HG03521 (cell line): ENCODE measurements at regions not wholly inside any gene's neighbourhood (a gene's known extent, or its start where the extent isn't known, plus 50 kb on each side); places are given as distances from the start of the nearest gene placed in this dataset.

Experiments used
- ATAC-seq: cut with Tn5 transposase; IDR thresholded peaks from one replicate; pipeline ENCODE4 v1.9.1; 2021; ENCODE audit warnings: mild to moderate bottlenecking, moderate library complexity; ENCODE audit not compliant: unreplicated experiment

- no peak for ATAC-seq
Observed at GRCh38 chr5:68161156-68161555, 54.4 kb upstream of the PIK3R1 start.

DNA sequence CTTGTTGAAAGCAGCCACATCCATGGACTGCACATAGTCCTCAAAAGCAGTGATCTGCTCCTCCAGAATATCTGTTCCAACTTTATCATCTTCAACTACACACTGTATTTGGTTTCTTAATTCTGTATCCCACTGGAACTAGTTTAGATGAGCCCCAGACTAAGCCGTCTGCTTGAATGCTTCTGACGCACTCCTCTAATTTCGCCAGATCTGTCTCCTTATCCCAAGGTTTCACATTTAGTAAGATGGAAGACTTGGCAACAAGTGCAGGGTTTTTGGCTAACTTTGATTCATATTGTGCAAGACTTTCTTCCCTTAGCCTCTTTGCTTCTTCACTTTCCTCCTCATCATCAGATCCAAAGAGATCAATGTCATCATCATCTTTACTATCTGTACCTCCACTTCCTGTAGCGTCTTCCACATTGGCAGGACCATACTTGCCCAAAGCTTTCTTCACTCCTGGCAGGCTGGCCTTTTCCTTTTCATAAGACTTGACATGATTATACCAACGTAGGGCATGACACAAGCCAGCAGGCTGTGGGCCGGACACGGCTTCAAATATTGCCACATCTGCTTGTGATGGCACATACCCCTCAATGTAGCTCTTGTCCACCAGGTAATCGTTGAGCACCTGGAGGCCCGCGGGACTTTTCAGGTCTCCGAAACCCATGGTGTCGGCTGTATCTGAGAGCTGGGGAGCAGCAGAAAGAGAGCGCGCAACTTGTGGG is 56.2 kb upstream of the PIK3R1 start:
- ATAC-seq, result no peak

- ATAC-seq, result no peak
Observed at GRCh38 chr5:68155940-68156339, 59.6 kb upstream of the PIK3R1 start.

DNA sequence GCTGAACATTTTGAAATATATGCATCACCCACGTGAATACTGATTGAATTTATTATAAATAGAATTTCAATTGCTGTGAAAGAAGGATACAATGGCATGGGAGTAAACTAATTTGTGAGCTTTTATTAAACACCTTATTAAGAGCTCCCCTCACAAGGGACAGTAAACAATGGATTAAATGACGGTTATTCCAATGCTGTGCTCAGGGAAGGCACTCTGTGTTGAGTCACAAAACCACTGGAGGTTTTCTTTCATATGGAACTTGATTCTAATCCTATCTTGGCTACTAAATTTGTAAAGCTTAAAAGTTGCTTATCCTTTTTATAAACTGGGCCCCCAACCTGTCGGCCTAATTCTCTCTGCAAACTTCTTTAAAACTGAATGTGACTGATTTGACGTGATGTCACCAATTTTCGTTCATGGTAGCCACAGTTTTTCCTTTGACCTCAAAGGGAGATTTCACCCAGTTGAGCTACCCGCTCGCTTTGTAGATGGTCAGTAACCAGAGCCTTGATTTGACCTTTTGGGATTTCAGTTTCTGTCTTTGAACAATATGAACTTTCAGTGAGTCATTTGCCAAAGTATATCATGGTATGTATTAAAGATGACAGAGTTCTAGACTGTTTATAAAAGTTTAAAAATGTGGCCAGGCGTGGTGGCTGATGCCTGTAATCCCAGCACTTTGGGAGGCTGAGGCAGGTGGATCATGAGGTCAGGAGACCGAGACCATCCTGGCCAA is 61.3 kb upstream of the PIK3R1 start:
- no peak for ATAC-seq

DNA sequence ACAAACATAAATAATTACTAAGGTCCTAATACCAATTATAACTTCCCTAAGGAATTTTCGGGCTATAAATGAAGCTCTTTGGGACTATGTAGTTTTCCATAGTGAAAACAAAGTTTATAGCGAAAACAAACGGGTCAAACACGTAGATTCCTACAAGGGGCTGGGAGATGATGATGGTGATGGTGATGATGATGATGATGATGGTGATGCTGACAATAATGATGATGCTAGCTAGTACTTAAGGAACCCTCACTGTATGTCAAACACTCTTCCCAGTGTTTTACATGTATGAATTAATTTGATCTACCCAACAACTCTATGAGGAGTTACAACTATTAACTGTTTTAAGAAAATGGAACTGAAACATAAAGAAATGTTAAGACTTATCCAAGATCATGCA is 63.7 kb upstream of the PIK3R1 start:
- no peak for ATAC-seq

DNA sequence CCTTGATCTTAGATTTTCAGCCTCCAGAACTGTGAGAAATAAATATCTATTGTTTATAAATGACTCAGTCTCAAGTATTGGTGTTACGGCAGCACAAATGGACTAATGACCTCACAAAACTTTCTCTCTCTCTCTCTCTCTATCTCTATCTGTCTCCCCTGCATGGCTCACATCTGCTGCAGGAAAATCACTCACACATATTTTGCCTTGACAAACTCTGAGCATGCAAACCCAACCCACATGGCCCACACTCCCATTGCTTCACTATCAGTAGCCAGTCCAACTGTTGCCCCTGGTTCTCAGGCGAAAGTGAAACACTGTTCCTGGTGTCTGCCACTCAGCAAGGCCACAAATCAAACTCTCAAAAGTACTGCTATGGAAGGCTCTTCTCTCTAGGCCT is 66.4 kb upstream of the PIK3R1 start:
- ATAC-seq, result no peak

DNA sequence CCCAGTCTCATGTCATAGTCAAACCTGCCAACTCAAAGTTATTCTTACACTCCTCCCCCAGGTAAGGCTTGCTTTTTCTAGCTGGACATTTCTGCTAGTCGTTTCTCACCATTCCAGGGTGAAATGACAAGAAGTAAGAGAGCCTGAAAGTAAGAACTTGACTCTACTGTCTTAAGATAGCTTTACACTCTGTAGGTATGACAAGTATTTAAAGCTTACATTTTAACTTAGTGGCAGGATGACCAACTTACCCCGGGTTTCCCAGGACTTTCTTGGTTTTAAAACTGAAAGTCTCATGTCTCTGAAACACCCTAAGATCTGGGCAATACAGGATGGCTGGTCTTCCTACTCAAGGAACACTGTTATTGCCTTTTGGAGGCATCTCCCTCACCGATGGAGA is 67.5 kb upstream of the PIK3R1 start:
- ATAC-seq, result no peak

DNA sequence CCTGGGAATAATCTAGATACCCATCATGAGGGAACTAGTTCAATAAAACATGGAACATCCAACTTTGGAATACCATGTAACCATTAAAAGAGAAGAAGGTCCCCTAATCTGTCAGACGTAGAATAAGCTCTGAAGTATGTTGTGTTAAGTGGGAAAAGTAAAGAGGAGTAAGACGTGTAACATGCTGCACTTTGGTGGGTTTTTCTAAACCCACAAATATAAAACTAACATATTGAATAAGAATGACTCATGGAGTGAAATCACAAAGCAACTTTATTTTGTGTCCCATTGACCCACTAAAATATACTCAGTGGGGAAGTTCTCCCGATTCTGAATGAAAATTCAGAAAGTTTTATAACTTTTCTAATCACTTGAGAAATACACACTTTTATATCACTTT is 67.9 kb upstream of the PIK3R1 start:
- ATAC-seq, result no peak

GRCh38 chr5:68141494-68141893 is 74.1 kb upstream of the PIK3R1 start:
- ATAC-seq, result peak; percentile 46

DNA sequence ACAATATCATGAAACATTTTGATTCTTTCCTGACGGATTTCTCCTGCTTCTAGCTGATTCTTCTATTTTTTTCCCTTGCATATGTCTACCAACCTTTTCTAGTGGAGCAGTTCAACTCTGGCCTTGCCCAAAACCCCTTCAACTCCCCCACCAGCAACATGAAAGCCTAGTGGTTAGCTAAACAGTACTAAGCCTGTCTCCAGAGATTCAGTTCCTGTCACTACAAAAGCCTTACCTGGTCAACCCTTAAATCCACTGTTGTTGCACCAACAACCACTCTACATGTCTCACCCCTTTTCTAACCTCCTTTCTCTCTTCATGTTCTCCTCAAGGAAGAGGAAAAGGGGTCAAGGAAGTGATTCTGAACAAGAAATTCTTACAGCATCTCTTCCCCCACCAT is 74.8 kb upstream of the PIK3R1 start:
- peak; percentile 47 for ATAC-seq

DNA sequence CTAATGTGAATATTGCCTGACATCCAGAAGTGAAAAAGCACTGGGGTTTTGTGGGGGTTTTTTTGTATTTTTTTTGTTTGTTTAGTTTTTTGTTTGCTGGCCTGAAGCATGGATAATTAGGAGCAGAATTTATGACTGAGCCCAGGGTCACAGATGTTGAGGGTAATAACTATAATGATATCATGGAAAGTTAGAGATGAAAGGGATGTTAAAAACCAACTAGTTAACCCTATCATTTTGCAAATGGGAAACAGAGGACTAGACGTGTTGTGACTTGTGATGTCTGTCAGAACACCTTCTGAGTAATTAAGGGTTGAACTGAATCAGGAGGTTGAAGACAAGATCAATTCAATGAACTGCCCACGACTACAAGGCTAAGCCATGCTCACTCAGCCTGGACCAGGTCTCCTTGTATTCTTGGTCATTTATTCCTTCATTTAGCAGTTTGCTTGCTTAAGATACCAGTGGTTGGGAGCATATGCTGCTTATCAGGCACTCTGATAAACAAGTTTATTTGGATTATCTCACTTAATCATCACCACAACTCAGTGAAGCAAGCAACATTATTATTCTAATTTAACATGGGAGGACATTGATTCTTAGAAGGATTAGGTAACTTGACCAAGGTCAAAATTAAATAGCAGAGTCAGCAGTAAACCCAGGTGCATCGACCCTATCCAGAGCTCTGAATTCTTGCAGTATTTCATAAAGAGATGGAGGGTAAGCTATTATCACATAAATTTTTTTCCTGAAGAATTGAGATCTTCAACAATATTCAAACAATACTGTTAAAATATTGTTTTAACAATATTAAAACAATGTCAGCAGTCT is 75.7 kb upstream of the PIK3R1 start:
- ATAC-seq, result no peak

DNA sequence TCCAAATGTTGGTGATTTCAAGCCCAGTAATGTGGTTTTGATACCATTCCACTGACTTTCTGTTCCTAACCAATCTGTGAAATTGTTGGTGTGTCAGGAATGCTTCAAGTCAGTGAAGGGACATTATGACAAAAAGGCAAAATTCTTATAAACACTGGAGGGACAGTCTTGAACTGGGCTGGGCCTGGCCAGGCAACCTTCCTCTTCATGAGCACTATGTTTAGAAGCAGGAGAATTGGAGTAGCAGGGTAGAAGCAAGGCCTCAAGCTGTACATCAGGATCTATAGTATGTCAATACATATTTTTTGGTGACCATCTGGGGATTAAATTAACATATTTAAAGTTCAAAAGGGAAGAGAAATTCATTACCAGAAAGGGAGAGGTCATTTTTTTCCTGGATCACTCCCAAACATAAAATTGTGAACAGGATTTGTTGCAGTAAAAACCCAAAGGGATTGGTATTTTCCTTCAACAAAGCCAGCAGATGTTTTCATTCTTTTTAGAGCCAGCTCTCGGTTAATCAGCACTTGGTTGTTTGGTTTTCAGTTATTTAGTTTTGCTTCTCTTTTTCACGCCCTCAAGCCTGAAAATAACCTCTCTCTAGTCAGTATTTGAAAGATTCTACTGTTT is 77.9 kb upstream of the PIK3R1 start:
- ATAC-seq, result no peak

- no peak for ATAC-seq
Observed at GRCh38 chr5:68134669-68135313, 80.8 kb upstream of the PIK3R1 start.

- ATAC-seq, result no peak
Observed at GRCh38 chr5:68134033-68134668, 81.4 kb upstream of the PIK3R1 start.

DNA sequence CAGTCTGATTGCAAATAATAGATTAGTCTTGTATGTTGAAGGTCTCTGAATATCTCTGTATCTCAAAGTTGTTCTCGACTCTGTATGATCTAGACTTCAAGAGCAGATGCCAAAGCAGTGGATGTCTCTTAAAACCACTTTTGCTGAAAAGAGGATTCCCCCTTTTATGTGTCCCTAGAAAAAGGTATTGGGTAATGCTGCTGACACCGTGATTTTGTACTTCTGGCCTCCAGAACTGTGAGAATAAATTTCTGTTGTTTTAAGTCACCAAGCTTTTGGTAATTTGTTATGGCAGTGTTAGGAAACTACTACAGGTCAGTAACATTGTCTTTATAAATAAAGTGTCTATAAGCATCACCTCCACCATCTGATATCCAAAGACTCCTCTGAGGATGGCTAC is 85.3 kb upstream of the PIK3R1 start:
- no peak for ATAC-seq

DNA sequence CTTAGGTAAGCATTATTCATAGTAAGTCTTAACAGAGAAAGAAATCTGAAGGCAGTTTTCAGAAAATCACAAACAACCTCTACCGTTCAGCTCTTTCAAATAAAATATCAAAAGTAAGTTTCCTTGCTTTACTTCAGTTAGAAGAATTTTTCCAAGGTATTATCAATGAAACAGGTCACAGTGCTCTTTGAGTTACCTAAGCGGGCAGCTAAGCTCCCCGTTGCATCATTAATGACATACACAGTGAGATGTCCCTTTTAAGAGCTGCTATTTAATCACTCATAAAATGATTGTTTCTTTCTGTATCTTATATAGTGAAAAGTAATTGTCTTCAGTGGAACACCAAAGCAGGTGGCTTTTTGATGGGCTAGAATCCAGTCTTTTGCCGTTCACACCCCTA is 86.2 kb upstream of the PIK3R1 start:
- ATAC-seq, result no peak

DNA sequence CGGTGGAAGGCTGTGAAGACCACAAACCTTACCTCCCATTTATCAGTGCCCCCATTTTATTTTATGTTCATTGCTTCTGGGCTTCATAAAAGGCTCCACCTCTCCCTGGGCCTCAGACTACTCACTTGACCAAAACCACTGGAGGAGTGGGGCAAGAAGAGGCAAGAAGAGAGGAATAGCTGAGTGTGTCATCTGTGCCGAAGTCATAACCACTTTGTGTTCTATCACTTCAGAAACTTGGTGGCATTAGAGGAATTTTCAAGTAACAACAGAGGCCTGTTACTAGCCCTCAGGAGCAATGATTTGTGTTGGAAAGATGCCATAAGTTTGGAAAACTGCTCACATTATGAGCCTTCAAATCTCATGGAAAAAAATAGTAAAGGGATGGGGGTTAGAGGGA is 88.7 kb upstream of the PIK3R1 start:
- ATAC-seq, result no peak

- ATAC-seq, result no peak
Observed at GRCh38 chr5:68122439-68123328, 92.9 kb upstream of the PIK3R1 start.

DNA sequence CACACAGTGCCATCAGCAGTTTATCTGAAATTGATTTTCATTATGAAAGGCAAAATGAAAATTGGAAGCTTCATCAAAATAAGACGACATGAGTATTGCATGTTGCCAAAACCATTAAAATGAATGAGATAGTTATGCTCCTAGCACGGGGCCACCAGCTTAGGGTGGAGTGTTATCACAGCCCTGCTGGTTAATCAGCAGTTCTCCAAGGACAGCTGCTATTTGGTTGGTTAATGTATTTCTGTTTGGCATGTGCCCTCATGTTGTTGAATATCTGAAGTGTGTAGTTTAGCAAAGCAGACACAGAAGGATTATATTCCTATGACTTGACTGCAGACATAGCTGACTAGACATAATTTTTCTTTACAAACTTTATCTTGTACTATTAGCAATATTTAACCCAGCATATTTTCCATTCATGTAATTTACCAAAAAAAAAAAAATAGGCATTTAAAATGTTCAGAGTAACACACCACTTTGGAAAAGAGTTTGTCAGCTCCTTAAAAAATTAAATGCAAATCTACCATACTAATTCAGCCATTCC is 98.6 kb upstream of the PIK3R1 start:
- ATAC-seq, result no peak
